H1 (cell line): ENCODE measurements at regions not wholly inside any gene's neighbourhood (a gene's known extent, or its start where the extent isn't known, plus 50 kb on each side); places are given as distances from the start of the nearest gene placed in this dataset.

ENCODE experiments used
- SAP30 ChIP-seq: fragments of 300-600 bp; sonication (generic); IDR thresholded peaks from 2 replicates; pipeline ENCODE4 v1.7.1; 2012; ENCODE audit warnings: low read length, moderate library complexity, mild to moderate bottlenecking, inconsistent platforms; ENCODE audit not compliant: insufficient read depth, insufficient replicate concordance

GRCh38 chr10:10796061-10796773 is 221.5 kb upstream of the CELF2 start (continued):
- no peak for TF ChIP-seq SAP30
